IMR-90 (cell line): ENCODE measurements at regions not wholly inside any gene's neighbourhood (a gene's known extent, or its start where the extent isn't known, plus 50 kb on each side); places are given as distances from the start of the nearest gene placed in this dataset.

Experiments
- ATAC-seq: fragments of 200-7000 bp; cut with Tn5 transposase; 2 replicates; pipeline ENCODE4 v1.9.1; 2020; ENCODE audit warnings: low read depth, mild to moderate bottlenecking, moderate library complexity
- BruUV-seq: library from RNA; stranded (reverse); fragments of 400-500 nt; replicated peaks from 2 replicates; lab custom pipeline; 2021; lab: Mats Ljungman, UMichigan
- CTCF ChIA-PET: fragments of 300-600 bp; formaldehyde crosslinking; extraction: SDS; loops from one replicate; lab custom pipeline; 2021; ENCODE audit warnings: antibody characterized with exemption; lab: Yijun Ruan, JAX
- POLR2A ChIA-PET: fragments of 300-600 bp; sonication (Branson Sonifier 250); formaldehyde crosslinking; loops from one replicate; lab custom pipeline; 2022; ENCODE audit warnings: antibody characterized with exemption; ENCODE audit not compliant: unreplicated experiment; lab: Charles Lee
- DNase-seq: peaks from one replicate; pipeline ENCODE4 v3.0.0; 2013
- H2AFZ ChIP-seq: replicated peaks from 2 replicates; pipeline ENCODE3; 2013; ENCODE audit warnings: low read length, mild to moderate bottlenecking; ENCODE audit not compliant: poor library complexity
- H2AK5ac ChIP-seq: 2 replicates; pipeline ENCODE4 v1.6.1; 2013; ENCODE audit warnings: low read depth, low read length, inconsistent platforms
- H2AK9ac ChIP-seq: replicated peaks from 2 replicates; pipeline ENCODE3; 2013; ENCODE audit warnings: mild to moderate bottlenecking, low read depth, low read length, moderate library complexity; ENCODE audit not compliant: poor library complexity
- H2BK120ac ChIP-seq: 2 replicates; pipeline ENCODE4 v1.6.1; 2013; ENCODE audit warnings: low read depth, low read length, inconsistent platforms
- H2BK15ac ChIP-seq: 3 replicates; pipeline ENCODE4 v1.6.1; 2013; ENCODE audit warnings: low read depth, low read length, inconsistent platforms
- H2BK20ac ChIP-seq: 2 replicates; pipeline ENCODE4 v1.6.1; 2013; ENCODE audit warnings: low read depth, mild to moderate bottlenecking, inconsistent platforms, low read length, moderate library complexity
- H2BK5ac ChIP-seq: 2 replicates; pipeline ENCODE4 v1.6.1; 2013; ENCODE audit warnings: mild to moderate bottlenecking, low read depth, low read length, inconsistent platforms; ENCODE audit not compliant: poor library complexity, severe bottlenecking
- H3K14ac ChIP-seq: replicated peaks from 2 replicates; pipeline ENCODE4 v1.6.1; 2013; ENCODE audit warnings: low read depth, low read length, inconsistent platforms
- H3K18ac ChIP-seq: 2 replicates; pipeline ENCODE4 v1.6.1; 2013; ENCODE audit warnings: low read depth, low read length, control low read depth
- H3K23ac ChIP-seq: 2 replicates; pipeline ENCODE4 v1.6.1; 2013; ENCODE audit warnings: low read depth, low read length, inconsistent platforms
- H3K27ac ChIP-seq: 2 replicates; pipeline ENCODE4 v1.5.1; 2013; ENCODE audit warnings: mild to moderate bottlenecking, control low read depth, low read length; ENCODE audit not compliant: insufficient read depth
- H3K27me3 ChIP-seq: 2 replicates; pipeline ENCODE4 v1.6.1; 2013; ENCODE audit warnings: low read length; ENCODE audit not compliant: control insufficient read depth, insufficient read depth
- H3K36me3 ChIP-seq: 2 replicates; pipeline ENCODE4 v1.6.1; 2013; ENCODE audit warnings: low read length, mixed read lengths; ENCODE audit not compliant: control insufficient read depth, insufficient read depth
- H3K4ac ChIP-seq: 2 replicates; pipeline ENCODE4 v1.6.1; 2013; ENCODE audit warnings: low read depth, low read length, inconsistent platforms
- H3K4me1 ChIP-seq: 2 replicates; pipeline ENCODE4 v1.6.1; 2013; ENCODE audit warnings: low read length, mixed read lengths; ENCODE audit not compliant: control insufficient read depth, insufficient read depth
- H3K4me2 ChIP-seq: 2 replicates; pipeline ENCODE4 v1.6.1; 2013; ENCODE audit warnings: low read depth, mild to moderate bottlenecking, control low read depth, low read length, moderate library complexity
- H3K4me3 ChIP-seq: 2 replicates; pipeline ENCODE4 v1.5.1; 2013; ENCODE audit warnings: low read depth, mild to moderate bottlenecking, control low read depth, low read length, moderate library complexity; ENCODE audit not compliant: insufficient read depth
- H3K56ac ChIP-seq: 2 replicates; pipeline ENCODE4 v1.6.1; 2013; ENCODE audit warnings: low read length, inconsistent platforms; ENCODE audit not compliant: insufficient read depth; ENCODE audit errors: extremely low read depth
- H3K79me1 ChIP-seq, 2 experiments: 2 replicates each; pipeline ENCODE4 v1.6.1; 2013; ENCODE audit warnings: low read length in 2 of 2, inconsistent platforms in 1 of 2, low read depth in 1 of 2
- H3K9ac ChIP-seq: 2 replicates; pipeline ENCODE4 v1.6.1; 2013; ENCODE audit warnings: low read depth, low read length, control low read depth
- H3K9me1 ChIP-seq: 2 replicates; pipeline ENCODE4 v1.6.1; 2013; ENCODE audit warnings: low read length, inconsistent platforms; ENCODE audit not compliant: insufficient read depth
- H3K9me3 ChIP-seq: 2 replicates; pipeline ENCODE4 v1.6.1; 2013; ENCODE audit warnings: low read length; ENCODE audit not compliant: control insufficient read depth, insufficient read depth
- H4K20me1 ChIP-seq: 2 replicates; pipeline ENCODE4 v1.6.1; 2013; ENCODE audit warnings: low read length, inconsistent platforms; ENCODE audit not compliant: insufficient read depth
- H4K5ac ChIP-seq: 2 replicates; pipeline ENCODE4 v1.6.1; 2013; ENCODE audit warnings: mild to moderate bottlenecking, low read depth, low read length, control low read depth
- H4K8ac ChIP-seq, 2 experiments: 2 replicates each; pipeline ENCODE4 v1.6.1; 2013; ENCODE audit warnings: low read depth in 2 of 2, low read length in 2 of 2, control low read depth in 1 of 2, inconsistent platforms in 1 of 2
- H4K91ac ChIP-seq: 2 replicates; pipeline ENCODE4 v1.6.1; 2013; ENCODE audit warnings: low read depth, low read length, inconsistent platforms; ENCODE audit not compliant: insufficient read depth
- CEBPB ChIP-seq: IDR thresholded peaks from 2 replicates; pipeline ENCODE4 v1.6.1; 2012; ENCODE audit warnings: low read depth, low read length, improper control_type of control experiment
- CHD1 ChIP-seq: IDR thresholded peaks from 2 replicates; pipeline ENCODE4 v1.6.1; 2012; ENCODE audit warnings: low read depth, low read length, improper control_type of control experiment
- FOS ChIP-seq: fragments of 150-350 bp; IDR thresholded peaks from 2 replicates; pipeline ENCODE4 v1.6.1; 2016; ENCODE audit warnings: low read depth, low read length
- MAFK ChIP-seq: IDR thresholded peaks from 2 replicates; pipeline ENCODE4 v1.6.1; 2012; ENCODE audit warnings: low read depth, low read length, improper control_type of control experiment
- MAZ ChIP-seq: IDR thresholded peaks from 2 replicates; pipeline ENCODE4 v1.6.1; 2012; ENCODE audit warnings: low read depth, mild to moderate bottlenecking, low read length, improper control_type of control experiment, moderate library complexity, borderline replicate concordance
- NFE2L2 ChIP-seq: fragments of 150-350 bp; IDR thresholded peaks from 2 replicates; pipeline ENCODE4 v1.6.1; 2016; ENCODE audit warnings: low read depth, mild to moderate bottlenecking, low read length
- POLR2A ChIP-seq: IDR thresholded peaks from 2 replicates; pipeline ENCODE4 v1.6.1; 2012; ENCODE audit warnings: mild to moderate bottlenecking, low read depth, low read length
- WGBS, 2 experiments: methylation state at CpG; one replicate each; pipeline versions ENCODE4 v1.1.5 to v1.1.7; 2013; ENCODE audit warnings: missing lambda C conversion rate in 2 of 2; ENCODE audit not compliant: insufficient read length in 1 of 2; ENCODE audit errors: extremely low coverage in 2 of 2; 5-methylcytosine and 5-hydroxymethylcytosine counted together
- dilution Hi-C: fragments of 300-500 bp; cut with HindIII; formaldehyde crosslinking; loops from one replicate; pipeline ENCODE4 v1.14.3; 2018; ENCODE audit warnings: low sequenced_read_pairs; ENCODE audit not compliant: unreplicated experiment
- in situ Hi-C: fragments of 300-500 bp; cut with MboI; formaldehyde crosslinking; loops from 3 replicates; pipeline ENCODE4 v1.14.3; 2019; ENCODE audit warnings: low sequenced_read_pairs, inconsistent platforms, mixed read lengths
- intact Hi-C: fragments of 100-400 bp; cut with micrococcal nuclease; formaldehyde crosslinking; loops from 2 replicates; pipeline ENCODE4 v1.10.0; 2022
- TF ChIP-seq, protein P1 (sequence below): fragments of 150-350 bp; IDR thresholded peaks from 2 replicates; pipeline ENCODE4 v1.6.1; 2017; ENCODE audit warnings: mild to moderate bottlenecking, antibody characterized with exemption, low read length, low read depth
- TF ChIP-seq, protein P2 (sequence below): fragments of 150-350 bp; IDR thresholded peaks from 2 replicates; pipeline ENCODE4 v1.6.1; 2016; ENCODE audit warnings: low read depth, mild to moderate bottlenecking, low read length, moderate library complexity, borderline replicate concordance

DNA sequence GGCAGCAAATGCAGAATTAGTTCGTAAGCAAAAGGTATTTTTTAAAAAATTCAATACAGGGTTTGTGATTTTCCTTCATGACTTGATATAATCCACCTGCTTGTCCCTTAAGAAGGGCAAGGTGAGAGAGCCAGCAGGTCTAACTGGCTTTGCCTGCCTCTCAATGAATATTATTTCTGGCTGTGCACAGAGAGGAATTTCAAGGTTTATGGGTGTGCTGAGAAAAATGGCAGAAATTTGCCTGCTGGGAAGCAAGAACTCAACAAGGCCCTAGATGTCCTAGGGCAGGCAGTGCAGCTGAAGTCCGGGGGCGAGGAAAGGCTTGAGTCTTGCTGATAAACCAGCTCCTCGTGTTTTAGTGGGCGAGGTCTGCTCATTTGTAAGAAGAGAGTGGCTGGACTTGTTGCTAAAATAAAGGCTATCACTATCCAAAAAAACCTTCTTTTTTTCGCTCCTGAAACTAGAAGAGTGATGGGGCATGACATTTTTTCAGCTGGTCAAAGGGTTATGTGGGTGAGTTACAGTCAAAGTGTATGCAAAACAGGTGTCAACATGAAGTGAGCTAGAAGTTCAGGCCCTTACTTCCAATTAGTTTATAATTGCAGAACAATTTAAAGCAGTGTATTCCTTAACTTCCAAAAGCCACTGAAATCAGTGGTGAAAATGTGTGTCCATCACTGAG, 385.8 kb upstream of the KLF6 start:
- Histone ChIP-seq H3K4me2 (no peak overlapping the region), H3K9ac (no peak overlapping the region), H3K4ac (no peak overlapping the region), H2BK15ac (no peak overlapping the region), H3K4me1 (no peaks in the 10 kb centered on the region), H4K20me1 (no peaks in the 10 kb centered on the region), H4K5ac (no peak overlapping the region), H2AK5ac (no peak overlapping the region), H4K91ac (no peak overlapping the region), H2BK20ac (no peak overlapping the region), H3K56ac (no peak overlapping the region), H3K9me3 (no peaks in the 10 kb centered on the region), H2BK120ac (no peak overlapping the region), H3K27ac (no peak overlapping the region), H2AK9ac (no peak overlapping the region), H3K36me3 (no peaks in the 10 kb centered on the region), H3K9me1 (no peaks in the 10 kb centered on the region), H4K8ac (no peak overlapping the region), H3K27me3 (no peaks in the 10 kb centered on the region), H2AFZ (no peak overlapping the region), H3K14ac (no peak overlapping the region), H2BK5ac (no peak overlapping the region), H3K18ac (no peak overlapping the region), H3K4me3 (no peak overlapping the region), H3K23ac (no peak overlapping the region), H3K79me1 (no peaks in the 10 kb centered on the region)
- no TSS peak for BruUV-seq
- dilution Hi-C loops = no loop called here
- intact Hi-C loops = no loop called here
- 80% methylated on average over 2 of the region's 6 CpGs; no CpG with 5 or more reads in 1 of the 2 experiments for WGBS, 2 experiments
- ChIA-PET POLR2A (no interaction called here), CTCF (interaction anchor here (1.1 kb wide), 1 partner anchor 9 kb away, joined by 3 read pairs; no protein-coding TSS in a partner anchor)
- TF ChIP-seq MAFK (no peak), CHD1 (no peak), MAZ (no peak), POLR2A (no peak), NFE2L2 (no peak), CEBPB (no peak), FOS (no peak)
- TF ChIP-seq, protein P1, sequence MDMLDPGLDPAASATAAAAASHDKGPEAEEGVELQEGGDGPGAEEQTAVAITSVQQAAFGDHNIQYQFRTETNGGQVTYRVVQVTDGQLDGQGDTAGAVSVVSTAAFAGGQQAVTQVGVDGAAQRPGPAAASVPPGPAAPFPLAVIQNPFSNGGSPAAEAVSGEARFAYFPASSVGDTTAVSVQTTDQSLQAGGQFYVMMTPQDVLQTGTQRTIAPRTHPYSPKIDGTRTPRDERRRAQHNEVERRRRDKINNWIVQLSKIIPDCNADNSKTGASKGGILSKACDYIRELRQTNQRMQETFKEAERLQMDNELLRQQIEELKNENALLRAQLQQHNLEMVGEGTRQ = no peak
- TF ChIP-seq, protein P2, sequence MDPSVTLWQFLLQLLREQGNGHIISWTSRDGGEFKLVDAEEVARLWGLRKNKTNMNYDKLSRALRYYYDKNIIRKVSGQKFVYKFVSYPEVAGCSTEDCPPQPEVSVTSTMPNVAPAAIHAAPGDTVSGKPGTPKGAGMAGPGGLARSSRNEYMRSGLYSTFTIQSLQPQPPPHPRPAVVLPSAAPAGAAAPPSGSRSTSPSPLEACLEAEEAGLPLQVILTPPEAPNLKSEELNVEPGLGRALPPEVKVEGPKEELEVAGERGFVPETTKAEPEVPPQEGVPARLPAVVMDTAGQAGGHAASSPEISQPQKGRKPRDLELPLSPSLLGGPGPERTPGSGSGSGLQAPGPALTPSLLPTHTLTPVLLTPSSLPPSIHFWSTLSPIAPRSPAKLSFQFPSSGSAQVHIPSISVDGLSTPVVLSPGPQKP = no peak
- DNase-seq (no peak), ATAC-seq (no peak)
- in situ Hi-C loops = no loop called here
